Thyroid gland (tissue), 4 donors: ENCODE measurements at regions not wholly inside any gene's neighbourhood (a gene's known extent, or its start where the extent isn't known, plus 50 kb on each side); places are given as distances from the start of the nearest gene placed in this dataset.
"Not testable (repeated sequence)": the region's sequence is repeated elsewhere in the genome, so short reads cannot be mapped to it uniquely, and the experiment has no call there.

Experiments
- DNase-seq, 2 donors: peaks; one replicate each; pipeline ENCODE4 v3.0.0-alpha.2; 2019
- H3K27ac ChIP-seq, 3 donors: fragments of 200-600 bp; sonication (generic); 1 replicate in 2 of 3; 2 replicates in 1 of 3; pipeline ENCODE4 v1.5.1; 2016 to 2019; ENCODE audit warnings: mild to moderate bottlenecking in 1 of 3, moderate library complexity in 1 of 3
- H3K27me3 ChIP-seq: fragments of 200-600 bp; sonication (generic); one replicate; pipeline ENCODE4 v1.5.1; 2019
- H3K36me3 ChIP-seq, 2 donors: fragments of 200-600 bp; sonication (generic); one replicate each; pipeline ENCODE4 v1.5.1; 2016 to 2019
- H3K4me1 ChIP-seq, 2 donors: fragments of 200-600 bp; sonication (generic); one replicate each; pipeline ENCODE4 v1.5.1; 2017 to 2019
- H3K4me3 ChIP-seq, 3 donors: fragments of 200-600 bp; sonication (generic); replicated peaks in 1 of 3; 1 replicate in 2 of 3; 2 replicates in 1 of 3; pipeline ENCODE4 v1.5.1; 2016; ENCODE audit warnings: mild to moderate bottlenecking in 1 of 3
- H3K9me3 ChIP-seq: fragments of 200-600 bp; sonication (generic); one replicate; pipeline ENCODE4 v1.5.1; 2017
- POLR2A ChIP-seq, 2 donors: fragments of 450-650 bp; IDR thresholded peaks; one replicate each; pipeline ENCODE4 v1.6.1; 2017; ENCODE audit warnings: antibody characterized with exemption in 2 of 2, mild to moderate bottlenecking in 2 of 2, moderate library complexity in 1 of 2
- WGBS, 2 donors: methylation state at CpG; one replicate each; pipeline ENCODE4 v1.1.5; 2017; 5-methylcytosine and 5-hydroxymethylcytosine counted together
- intact Hi-C: fragments of 100-400 bp; cut with DNase I; formaldehyde crosslinking; loops from one replicate; pipeline ENCODE4 v1.15.1; 2023
- TF ChIP-seq, protein P1 (sequence below), 6 experiments: fragments of 200-600 bp in 3 of 6; fragments of 450-650 bp in 3 of 6; sonication (generic) in 3 of 6; IDR thresholded peaks; one replicate each; pipeline ENCODE4 v1.5.1; 2016 to 2019; ENCODE audit warnings: antibody characterized with exemption in 6 of 6, mild to moderate bottlenecking in 2 of 6, inconsistent platforms in 1 of 6, moderate library complexity in 1 of 6

- intact Hi-C loops, result no loop called here
- H3K9me3 ChIP-seq, result no peaks in the 10 kb centered on the region
- no peak for TF ChIP-seq POLR2A (IDR thresholded peaks at IDR 0.05)
- no peaks in the 10 kb centered on the region for H3K27me3 ChIP-seq
- DNase-seq, result no peak
- WGBS, 2 donors, result 50 to 66% methylated on average over 1 of the region's 1 CpG
- no peaks in the 10 kb centered on the region for H3K36me3 ChIP-seq
- H3K4me1 ChIP-seq, result no peaks in the 10 kb centered on the region
- H3K27ac ChIP-seq, result no peak overlapping the region
- H3K4me3 ChIP-seq, result no peak overlapping the region
Measured at GRCh38 chr7:112668561-112668960, 121.6 kb downstream of the TMEM168 start.

DNA sequence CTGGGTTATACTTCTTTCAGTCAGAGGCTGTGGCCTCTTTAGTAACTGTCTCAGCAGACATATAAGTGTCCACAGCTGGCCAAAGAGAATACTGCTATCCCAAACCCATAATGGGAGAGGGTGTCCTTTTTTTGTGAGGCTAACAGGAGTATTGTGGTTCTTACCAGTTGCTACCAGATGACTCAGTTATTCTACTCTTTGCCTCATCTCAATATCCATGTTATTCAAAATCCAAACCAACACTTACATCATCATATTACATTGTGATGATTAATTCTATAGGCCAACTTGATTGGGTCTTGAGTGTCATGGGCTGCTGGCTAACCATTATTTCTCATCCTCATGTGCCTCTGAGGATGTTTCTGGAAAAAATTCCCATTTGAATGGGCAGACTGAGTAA lies 120.9 kb downstream of the TMEM168 start:
- no peak for DNase-seq
- no peaks in the 10 kb centered on the region for H3K27me3 ChIP-seq
- TF ChIP-seq, protein P1, sequence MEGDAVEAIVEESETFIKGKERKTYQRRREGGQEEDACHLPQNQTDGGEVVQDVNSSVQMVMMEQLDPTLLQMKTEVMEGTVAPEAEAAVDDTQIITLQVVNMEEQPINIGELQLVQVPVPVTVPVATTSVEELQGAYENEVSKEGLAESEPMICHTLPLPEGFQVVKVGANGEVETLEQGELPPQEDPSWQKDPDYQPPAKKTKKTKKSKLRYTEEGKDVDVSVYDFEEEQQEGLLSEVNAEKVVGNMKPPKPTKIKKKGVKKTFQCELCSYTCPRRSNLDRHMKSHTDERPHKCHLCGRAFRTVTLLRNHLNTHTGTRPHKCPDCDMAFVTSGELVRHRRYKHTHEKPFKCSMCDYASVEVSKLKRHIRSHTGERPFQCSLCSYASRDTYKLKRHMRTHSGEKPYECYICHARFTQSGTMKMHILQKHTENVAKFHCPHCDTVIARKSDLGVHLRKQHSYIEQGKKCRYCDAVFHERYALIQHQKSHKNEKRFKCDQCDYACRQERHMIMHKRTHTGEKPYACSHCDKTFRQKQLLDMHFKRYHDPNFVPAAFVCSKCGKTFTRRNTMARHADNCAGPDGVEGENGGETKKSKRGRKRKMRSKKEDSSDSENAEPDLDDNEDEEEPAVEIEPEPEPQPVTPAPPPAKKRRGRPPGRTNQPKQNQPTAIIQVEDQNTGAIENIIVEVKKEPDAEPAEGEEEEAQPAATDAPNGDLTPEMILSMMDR (IDR thresholded peaks at IDR 0.05), result no peak
- no peak for TF ChIP-seq POLR2A (IDR thresholded peaks at IDR 0.05)
- no peak overlapping the region for H3K27ac ChIP-seq
- H3K9me3 ChIP-seq, result no peaks in the 10 kb centered on the region
- no peaks in the 10 kb centered on the region for H3K36me3 ChIP-seq
- no peaks in the 10 kb centered on the region for H3K4me1 ChIP-seq
- H3K4me3 ChIP-seq, result no peak overlapping the region
- intact Hi-C loops, result no loop called here

DNA sequence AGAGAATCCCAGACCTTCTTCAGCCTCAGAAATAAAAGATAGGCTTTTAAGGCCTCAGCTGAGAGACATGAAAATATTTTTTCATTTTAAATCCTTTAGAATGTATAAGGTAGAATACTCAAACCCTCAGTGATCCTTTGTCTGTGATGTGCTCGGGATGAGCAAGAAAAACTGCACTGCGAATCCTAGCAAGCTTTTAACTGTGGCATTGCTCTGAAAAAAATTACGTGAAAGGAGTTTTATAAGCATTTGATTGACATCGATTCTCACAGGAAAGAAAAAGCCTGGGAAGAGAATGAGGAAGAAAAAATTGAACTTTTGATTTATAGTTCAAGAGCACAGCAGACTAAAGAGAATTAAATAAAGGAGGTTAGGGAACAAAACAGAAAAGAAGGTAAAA lies 120.0 kb downstream of the TMEM168 start:
- DNase-seq, result no peak

DNA sequence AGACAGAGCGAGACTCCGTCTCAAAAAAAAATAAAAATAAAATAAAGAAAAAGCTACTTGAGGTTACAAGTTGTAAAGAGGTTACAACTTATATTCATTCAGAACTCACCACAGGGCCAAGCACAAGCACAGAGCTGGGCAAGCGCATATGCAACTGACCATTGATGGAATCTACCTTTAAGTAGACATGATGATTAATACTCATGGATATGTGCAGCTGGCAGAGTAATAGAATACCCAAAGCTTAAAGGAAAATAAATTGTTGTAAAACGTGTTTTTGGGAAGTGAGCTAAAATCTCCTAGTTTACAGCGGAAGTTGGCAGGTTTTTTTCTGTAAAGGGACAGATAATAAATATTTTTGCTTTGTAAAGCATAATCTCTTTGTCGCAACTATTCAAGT lies 111.6 kb downstream of the TMEM168 start:
- no peak for TF ChIP-seq POLR2A (IDR thresholded peaks at IDR 0.05)
- Histone ChIP-seq H3K27me3 (no peaks in the 10 kb centered on the region), H3K27ac (no peak overlapping the region), H3K4me3 (no peak overlapping the region), H3K36me3 (no peaks in the 10 kb centered on the region), H3K9me3 (no peaks in the 10 kb centered on the region), H3K4me1 (no peaks in the 10 kb centered on the region)
- intact Hi-C loops, result no loop called here
- no peak for DNase-seq
- WGBS, 2 donors, result 76 to 95% methylated on average over 6 of the region's 6 CpGs

More for the DNA sequence above, 120.0 kb downstream of the TMEM168 start:
- no peak overlapping the region for H3K27ac ChIP-seq
- no peak overlapping the region for H3K4me3 ChIP-seq
- intact Hi-C loops, result no loop called here
- WGBS, 2 donors, result 88 to 90% methylated on average over 4 of the region's 4 CpGs
- TF ChIP-seq POLR2A (IDR thresholded peaks at IDR 0.05), result no peak
- TF ChIP-seq, protein P1 (IDR thresholded peaks at IDR 0.05), result no peak
- H3K4me1 ChIP-seq, result no peaks in the 10 kb centered on the region
- no peaks in the 10 kb centered on the region for H3K9me3 ChIP-seq
- no peaks in the 10 kb centered on the region for H3K36me3 ChIP-seq
- no peaks in the 10 kb centered on the region for H3K27me3 ChIP-seq

DNA sequence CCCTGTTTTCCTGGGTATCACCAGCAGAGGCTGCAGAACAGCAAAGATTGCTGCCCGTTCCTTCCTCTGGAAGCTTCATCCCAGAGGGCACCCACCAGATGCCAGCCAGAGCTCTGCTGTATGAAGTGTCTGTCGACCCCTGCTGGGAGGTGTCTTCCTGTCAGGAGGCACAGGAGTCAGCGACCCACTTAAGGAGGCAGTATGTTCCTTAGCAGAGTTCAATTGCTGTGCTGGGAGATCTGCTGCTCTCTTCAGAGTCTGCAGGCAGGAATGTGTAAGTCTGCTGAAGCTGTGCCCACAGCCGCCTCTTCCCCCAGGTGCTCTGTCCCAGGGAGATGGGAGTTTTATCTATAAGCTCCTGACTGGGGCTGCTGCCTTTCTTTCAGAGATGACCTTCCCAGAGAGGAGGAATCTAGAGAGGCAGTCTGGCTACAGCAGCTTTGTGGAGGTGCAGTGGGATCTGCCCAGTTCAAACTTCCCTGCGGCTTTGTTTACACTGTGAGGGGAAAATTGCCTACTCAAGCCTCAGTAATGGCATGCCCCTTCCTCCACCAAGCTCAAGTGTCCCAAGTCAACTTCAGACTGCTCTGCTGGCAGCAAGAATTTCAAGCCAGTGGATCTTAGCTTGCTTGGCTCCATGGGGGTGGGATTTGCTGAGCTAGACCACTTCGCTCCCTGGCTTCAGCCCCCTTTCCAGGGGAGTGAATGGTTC lies 100.6 kb downstream of the TMEM168 start:
- not testable (repeated sequence) for H3K9me3 ChIP-seq, DNase-seq, H3K27me3 ChIP-seq, H3K27ac ChIP-seq, H3K4me1 ChIP-seq, H3K36me3 ChIP-seq, H3K4me3 ChIP-seq
- intact Hi-C loops, result loop anchor here (5.0 kb wide), 1 partner anchor 48 kb away; no protein-coding TSS in a partner anchor
- WGBS, 2 donors, result 30 to 54% methylated on average over 6 of the region's 6 CpGs

DNA sequence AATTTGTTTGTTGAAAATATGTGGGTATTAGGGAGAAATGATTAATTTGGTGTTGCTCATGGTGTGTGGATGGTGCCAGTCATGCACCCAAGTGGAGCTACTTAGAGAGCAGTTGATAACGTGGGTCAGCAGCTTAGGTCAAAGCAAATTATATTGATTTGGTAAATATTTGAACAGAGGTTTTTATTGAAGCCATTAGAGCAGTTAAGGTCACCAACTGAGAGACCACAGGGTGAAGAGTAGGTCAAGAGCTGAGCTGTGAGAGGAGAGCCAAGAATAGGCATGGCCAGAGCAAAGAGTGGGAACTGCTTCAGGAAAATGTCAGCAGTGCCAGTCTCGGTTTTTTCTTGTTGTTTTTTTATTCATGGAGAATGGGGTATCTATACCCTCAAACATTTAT lies 97.9 kb downstream of the TMEM168 start:
- Histone ChIP-seq H3K27me3 (no peaks in the 10 kb centered on the region), H3K36me3 (no peaks in the 10 kb centered on the region), H3K4me3 (no peak overlapping the region), H3K27ac (no peak overlapping the region), H3K4me1 (no peaks in the 10 kb centered on the region), H3K9me3 (no peaks in the 10 kb centered on the region)
- TF ChIP-seq, protein P1 (IDR thresholded peaks at IDR 0.05), result no peak
- no peak for TF ChIP-seq POLR2A (IDR thresholded peaks at IDR 0.05)
- DNase-seq, result no peak
- WGBS, 2 donors, result 37 to 42% methylated on average over 2 of the region's 2 CpGs
- intact Hi-C loops, result no loop called here

DNA sequence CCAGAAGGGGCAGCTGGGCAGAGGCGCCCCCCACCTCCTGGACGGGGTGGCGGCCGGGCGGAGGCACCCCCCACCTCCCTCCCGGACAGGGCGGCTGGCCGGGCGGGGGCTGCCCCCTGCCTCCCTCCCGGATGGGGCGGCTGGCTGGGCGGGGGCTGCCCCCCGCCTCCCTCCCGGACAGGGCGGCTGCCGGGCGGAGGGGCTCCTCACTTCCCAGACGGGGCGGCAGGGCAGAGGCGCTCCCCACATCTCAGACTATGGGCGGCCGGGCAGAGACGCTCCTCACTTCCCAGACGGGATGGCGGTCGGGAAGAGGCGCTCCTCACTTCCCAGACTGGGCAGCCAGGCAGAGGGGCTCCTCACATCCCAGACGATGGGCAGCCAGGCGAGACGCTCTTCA lies 93.0 kb downstream of the TMEM168 start:
- 85 to 90% methylated on average over 6 to 17 of the region's 30 CpGs for WGBS, 2 donors
- DNase-seq, H3K4me3 ChIP-seq, H3K36me3 ChIP-seq, H3K27me3 ChIP-seq, H3K27ac ChIP-seq, H3K4me1 ChIP-seq, intact Hi-C loops, H3K9me3 ChIP-seq: not testable (repeated sequence)
